KBM-7 (cell line): ENCODE measurements at regions not wholly inside any gene's neighbourhood (a gene's known extent, or its start where the extent isn't known, plus 50 kb on each side); places are given as distances from the start of the nearest gene placed in this dataset.
A peak's percentile ranks its signal among the peaks of the same experiment; 100 is the strongest.
"Not testable (repeated sequence)": the region's sequence is repeated elsewhere in the genome, so short reads cannot be mapped to it uniquely, and the experiment has no call there.

Source experiments
- DNase-seq: peaks from one replicate; pipeline ENCODE4 v3.0.0-alpha.2; 2015
- in situ Hi-C: fragments of 300-500 bp; cut with MboI; formaldehyde crosslinking; loops from 2 replicates; pipeline ENCODE4 v1.14.3; 2020; ENCODE audit warnings: low sequenced_read_pairs, low pct_unique_long_range_greater_than_20kb, mixed read lengths

DNA sequence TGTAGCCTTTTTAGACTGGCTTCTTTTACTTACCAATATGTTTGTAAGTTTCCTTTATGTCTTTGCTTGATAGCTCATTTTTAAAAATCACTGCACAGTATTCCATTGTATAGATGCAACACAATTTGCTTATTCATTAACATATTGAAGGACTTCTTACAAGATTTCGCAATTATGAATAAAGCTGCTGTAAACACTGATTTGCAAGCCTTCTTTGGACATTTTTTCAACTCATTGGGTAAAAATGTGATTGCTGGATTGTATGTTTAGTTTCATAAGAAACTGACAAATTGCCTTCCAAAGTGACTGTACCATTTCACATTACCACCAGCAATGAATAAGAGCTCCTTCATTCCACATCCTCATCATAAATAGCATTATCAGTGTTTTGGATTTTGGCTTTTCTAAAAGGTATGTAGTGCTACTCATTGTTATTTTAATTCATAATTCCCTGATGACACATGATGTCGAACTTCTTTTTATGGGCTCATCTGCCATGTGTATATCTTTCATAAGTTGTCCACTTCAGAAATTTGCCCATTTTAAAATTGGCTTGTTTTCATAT, 80.7 kb downstream of the TFAP2B start:
- in situ Hi-C loops, result no loop called here
- DNase-seq, result no peak

DNA sequence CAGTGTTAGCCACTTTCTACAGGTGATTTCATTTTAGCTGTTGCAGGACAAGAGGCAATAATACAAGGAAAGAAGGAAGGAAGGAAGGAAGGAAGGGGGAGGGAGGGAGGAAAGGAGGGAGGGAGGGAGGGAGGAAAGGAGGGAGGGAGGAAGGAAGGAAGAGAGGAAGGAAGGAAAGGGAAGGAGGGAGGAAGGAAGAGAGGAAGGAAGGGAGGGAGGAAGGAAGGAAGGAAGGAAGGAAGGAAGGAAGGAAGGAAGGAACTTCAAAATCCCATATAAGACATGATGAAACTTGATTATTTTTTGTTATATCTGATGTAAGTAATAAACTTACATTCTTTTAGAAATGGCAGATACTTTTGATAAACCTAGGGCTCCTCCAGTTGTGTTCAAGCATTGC, 83.6 kb downstream of the TFAP2B start:
- DNase-seq, result no peak
- in situ Hi-C loops, result no loop called here

DNA sequence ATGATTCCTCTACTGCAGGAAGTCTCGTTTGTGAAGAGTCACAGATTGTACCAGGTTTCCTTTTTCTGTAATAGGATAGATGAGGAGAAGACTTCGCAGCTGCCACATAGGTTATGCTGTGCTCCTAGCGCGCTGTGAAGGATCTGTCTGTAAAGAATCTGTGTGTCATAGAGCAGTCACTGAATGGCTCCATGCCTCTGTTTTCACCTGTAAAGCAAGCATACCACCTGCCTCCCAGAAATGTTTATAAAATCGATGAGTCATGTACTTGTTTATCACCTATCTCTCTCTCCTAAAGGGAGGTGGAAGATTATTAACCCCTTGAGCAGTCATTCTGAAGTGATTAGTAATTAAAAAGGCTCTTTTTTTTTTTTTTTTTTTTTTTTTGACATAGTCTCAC, 86.6 kb downstream of the TFAP2B start:
- no peak for DNase-seq

DNA sequence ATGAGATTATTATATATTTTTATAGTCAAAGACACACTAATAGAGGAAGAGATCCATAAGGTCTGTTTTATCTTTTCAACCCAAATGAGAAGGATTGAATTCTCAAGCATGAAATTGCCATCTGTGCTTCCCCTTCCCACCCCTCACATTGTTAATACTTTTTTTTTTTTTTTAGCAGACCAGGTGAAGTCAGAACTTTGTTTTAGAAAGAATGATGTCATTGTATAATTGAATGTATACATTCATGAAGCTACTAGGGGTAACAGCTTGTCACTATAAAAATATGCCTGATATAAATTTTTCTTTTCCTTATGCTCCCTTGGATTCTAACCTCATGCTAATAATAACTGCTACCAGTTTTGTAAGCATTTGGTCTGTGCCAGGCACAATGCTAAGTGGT, 88.9 kb downstream of the TFAP2B start:
- no peak for DNase-seq
- in situ Hi-C loops, result no loop called here

More for the DNA sequence above, 86.6 kb downstream of the TFAP2B start:
- in situ Hi-C loops, result no loop called here

DNA sequence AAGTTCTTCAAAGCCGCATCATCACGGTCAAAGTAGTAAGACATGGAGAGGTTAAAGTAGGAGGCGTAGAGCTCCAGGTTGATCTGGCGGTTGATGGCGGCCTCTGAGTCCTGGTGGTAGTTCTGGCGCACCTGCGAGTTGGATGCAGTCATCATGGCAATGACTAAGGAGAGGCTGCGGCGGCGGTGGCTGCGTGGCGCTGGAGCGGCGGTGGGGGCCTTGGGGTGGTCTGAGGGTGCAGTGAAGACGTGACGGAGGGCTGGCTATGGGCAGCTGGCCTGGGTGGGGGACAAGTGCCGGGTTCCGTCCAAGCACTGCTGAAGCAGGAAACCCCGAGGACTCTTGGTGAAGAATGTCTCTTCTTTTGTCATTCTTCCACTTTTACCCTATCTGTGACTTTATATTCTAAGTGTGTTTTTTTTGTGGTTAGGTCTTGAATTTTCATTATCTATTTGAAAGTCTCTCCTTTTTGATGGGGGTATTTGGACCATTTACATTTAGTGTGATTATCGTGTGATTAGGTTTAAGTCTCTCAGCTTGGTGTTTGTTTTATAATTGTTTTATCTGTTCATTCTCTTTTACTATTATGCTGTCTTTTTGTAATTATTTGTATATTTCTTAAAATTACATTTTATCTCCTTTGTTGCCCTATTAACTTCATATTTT, 94.6 kb downstream of the TFAP2B start:
- in situ Hi-C loops, result no loop called here
- no peak for DNase-seq

DNA sequence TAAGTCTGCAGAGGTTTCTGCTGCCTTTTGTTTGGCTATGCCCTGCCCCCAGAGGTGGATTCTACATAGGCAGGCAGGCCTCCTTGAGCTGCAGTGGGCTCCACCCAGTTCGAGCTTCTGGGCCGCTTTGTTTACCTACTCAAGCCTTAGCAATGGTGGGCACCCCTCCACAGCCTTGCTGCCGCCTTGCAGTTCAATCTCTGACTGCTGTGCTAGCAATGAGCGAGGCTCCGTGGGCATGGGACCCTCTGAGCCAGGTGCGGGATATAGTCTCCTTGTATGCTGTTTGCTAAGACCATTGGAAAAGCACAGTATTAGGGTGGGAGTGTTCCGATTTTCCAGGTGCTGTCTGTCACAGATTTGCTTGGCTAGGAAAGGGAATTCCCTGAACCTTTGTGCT, 102.7 kb downstream of the TFAP2B start:
- in situ Hi-C loops, DNase-seq: not testable (repeated sequence)

DNA sequence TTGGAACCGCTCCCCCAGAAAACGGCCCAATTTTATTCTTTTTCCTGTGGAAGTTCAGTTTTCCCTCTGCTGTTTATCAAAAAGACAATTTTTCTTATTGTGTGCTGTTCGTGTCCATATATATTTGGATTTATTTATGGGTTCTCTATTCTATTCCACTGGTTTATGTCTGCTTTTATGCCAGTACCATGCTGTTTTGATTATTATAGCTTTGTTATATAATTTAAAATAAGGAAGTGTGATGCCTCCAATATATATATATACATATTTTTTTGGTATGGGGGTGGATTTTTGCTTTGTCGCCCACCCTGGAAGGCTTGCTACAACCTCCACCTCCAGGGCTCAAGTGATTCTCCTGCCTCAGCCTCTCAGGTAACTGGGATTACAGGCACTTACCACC, 103.3 kb downstream of the TFAP2B start:
- in situ Hi-C loops, result no loop called here
- DNase-seq, result no peak

DNA sequence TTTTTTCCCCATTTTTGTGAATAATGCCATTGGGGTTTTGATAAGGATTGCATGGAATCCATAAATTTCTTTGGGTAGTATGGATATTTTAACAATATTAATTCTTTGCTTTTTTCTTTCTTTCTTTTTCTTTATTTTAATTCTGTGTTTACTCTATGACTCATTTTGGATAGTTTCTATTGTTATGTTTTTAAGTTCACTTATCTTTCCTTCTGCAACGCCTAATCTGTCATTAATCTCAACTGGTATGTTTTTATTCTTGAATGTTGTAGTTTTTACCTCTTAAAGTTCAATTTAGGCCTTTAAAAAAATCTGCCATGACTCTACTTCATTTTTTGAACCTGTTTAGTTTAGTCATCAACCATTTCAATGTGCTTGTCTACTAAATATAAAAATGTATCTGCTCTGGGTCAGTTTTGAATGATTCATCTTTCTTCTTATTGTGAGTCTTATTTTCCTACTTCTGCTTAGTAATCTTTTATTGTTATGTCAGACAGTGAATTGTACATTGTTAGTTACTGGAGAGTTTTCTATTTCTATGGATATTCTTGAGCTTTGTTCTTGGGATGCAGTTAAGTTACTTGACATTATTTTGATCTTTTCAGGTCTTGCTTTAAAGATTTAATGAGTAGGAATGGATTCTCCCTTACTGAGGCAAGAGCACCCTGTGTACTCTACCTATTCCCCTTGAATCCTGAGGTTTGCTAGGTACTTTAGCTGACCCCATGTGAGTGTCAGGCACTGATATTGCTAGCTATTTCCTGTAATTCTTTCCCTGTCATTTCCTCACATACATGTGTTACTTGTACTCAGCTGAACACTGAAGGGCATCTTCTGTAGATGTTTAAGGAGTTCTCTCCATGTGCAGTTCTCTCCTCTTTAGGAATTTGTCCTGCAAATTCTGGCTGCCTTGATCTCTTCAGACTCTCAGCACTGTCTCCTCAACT, 104.2 kb downstream of the TFAP2B start:
- in situ Hi-C loops, result no loop called here
- DNase-seq, result no peak

DNA sequence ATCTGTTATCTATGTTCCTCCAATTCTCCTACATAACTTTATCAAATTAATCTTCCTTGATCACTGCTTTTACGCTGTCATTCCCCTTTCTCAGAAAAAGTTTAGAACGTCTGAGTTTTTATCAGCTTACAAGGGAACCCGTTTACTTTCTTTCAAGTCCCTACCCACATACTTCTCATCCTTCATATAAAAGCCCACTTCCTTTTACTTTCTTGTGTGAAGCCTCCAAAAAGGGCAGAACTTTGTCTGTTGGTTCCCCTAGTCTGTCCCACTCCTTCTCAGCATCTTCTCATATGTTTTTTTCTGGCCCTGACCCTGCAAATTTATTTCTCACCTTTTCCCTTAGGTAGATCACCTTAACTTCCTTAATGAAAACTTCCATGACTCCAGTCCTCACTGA, 106.1 kb downstream of the TFAP2B start:
- in situ Hi-C loops, result no loop called here
- no peak for DNase-seq

DNA sequence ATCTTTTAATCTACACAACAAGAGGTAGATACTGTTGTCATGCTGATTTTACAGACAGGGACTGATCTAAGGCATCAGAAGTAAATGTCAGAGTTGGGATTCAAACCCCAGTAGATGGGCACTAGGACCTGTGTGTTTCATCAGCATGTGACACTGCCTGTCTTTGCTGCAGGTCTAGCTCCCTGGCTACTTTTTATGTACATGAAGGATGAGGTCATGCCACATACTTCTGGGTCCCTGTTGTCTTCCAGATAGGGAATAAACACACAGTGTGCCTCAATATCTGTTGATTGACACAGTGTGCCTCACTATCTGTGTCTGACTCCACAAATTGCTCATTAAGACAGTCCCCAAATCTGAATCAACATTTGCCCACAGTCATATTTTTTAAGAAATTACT, 106.9 kb downstream of the TFAP2B start:
- DNase-seq, result no peak
- in situ Hi-C loops, result no loop called here

DNA sequence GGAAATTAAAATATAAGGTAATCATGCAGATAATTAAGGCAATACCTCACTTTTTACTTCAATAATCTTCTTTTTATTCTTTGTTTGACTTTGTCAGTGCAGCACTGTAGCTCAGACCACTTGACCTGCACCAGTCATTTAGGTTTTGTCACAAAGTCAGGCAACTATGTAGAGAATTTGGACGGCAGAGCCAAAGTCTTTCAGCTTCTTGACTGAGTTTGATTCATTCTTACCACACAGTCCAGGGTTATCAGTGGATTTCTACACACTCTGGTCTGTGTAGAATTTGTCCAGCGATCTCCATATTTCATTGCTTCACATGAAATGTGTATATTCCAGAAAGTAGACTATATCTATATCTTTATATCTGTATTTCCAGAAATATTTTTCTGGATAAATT, 107.3 kb downstream of the TFAP2B start:
- no peak for DNase-seq
- in situ Hi-C loops, result no loop called here

DNA sequence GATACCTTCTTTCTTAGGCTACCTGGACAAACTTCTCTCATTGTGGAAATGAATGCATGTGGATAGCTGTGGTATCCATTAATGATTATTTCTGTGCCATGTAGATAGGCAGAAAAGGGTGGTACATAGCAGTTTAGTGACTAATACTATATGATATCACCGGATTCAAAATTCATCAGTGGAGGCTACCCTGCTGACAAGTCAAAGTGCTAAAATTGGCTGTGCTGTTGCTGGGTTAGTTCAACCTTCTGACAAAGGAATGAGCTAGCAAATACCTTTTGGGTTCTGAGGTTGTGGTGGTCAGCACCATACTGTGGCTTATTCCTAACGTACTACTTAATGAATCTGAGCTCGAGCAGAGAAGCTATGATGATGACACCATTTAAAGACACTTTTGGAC, 109.1 kb downstream of the TFAP2B start:
- no peak for DNase-seq
- in situ Hi-C loops, result no loop called here

DNA sequence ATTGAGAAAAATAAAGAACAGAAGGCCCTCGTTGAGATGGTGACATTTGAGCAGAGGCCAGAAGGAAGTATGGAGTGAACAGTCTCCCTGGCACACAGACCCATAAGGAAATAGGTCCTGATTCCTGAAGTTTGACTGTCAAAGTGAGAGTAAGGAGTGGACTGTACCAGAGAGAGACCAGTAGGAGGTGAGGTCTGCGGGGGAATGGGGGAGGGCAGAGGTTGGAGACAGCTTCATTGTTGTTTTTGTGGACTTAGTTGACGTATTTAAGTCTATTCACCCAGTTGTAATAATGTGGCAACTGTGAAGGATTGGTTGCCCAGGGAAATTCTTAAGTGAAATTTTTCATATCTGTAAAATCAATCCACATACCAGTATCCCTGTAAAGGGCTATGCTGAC, 110.7 kb downstream of the TFAP2B start:
- no peak for DNase-seq
- in situ Hi-C loops, result no loop called here

DNA sequence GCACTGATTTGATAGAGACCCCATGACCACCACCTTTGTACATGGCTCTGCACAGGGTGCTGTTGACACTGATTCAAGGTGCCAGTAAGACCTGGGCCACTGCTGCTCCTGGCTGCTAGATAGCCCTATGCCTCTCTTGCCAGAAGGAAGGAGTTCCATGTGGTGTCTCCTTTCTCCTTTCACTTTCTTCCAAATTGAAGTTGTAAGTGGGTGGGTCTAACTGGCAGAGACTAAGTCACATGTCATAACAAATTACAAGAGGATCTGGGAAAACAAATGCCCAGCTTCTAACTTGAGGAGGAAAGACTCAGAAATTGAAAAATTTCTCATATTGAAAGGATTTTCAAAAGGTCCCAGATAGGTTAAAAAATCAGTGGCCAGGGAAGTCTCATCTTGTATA, 116.8 kb downstream of the TFAP2B start:
- DNase-seq, result no peak
- in situ Hi-C loops, result no loop called here

DNA sequence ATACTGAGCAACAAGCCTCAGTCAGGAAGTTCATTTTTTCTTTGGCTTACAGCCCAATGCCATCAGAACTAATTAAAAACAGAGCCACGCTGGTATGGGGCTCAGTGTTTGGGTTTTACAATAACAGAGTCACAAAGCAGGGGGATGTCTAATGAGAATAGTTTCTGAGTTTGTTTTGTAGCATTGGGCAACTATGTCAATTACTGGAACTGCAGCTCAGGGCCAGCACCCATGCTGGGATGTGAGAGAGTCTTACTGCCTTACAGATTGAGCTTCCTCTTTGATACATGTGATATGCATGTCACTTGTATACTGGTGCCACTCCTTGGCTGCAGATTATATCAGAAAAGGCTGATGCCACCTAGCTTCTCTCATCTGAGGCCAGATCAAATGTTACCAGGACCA, 117.6 kb downstream of the TFAP2B start:
- in situ Hi-C loops, result no loop called here
- peak; percentile 25 for DNase-seq

DNA sequence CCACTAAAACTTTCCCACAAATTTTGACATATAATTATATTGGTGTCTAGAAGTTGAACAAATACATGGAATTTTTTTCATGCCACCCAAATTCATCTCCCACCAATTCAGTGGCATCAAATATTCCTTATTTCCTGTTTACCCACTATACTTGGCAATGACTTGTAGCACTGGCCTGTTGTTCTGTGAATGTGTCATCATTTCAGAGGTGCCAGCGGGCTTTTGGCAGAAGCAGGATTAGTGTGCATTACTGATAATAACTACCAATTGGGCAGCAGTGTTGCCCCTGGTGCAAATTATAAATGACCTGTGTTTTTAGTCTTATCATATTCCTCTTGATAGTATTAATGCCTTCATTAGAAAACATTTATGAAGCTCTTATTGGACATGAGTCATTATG, 121.3 kb downstream of the TFAP2B start:
- in situ Hi-C loops, result no loop called here
- DNase-seq, result no peak

DNA sequence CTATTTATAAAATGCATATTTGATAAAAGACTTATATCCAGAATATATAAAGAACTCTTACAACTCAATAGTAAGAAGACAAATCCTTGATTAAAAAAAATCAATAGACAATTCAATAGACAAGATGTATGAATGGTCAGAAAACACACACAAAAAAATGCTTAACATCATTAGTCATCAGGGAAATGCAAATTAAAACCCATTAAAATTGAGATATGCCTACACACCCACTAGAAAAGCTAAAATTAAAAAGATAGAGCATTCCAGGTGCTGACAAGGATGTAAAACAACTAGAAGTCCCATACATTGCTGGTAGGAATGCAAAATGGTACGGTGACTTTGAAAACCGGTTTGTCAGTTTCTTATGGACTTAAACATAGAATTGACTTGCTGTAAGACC, 127.1 kb downstream of the TFAP2B start:
- no peak for DNase-seq
- in situ Hi-C loops, result no loop called here

DNA sequence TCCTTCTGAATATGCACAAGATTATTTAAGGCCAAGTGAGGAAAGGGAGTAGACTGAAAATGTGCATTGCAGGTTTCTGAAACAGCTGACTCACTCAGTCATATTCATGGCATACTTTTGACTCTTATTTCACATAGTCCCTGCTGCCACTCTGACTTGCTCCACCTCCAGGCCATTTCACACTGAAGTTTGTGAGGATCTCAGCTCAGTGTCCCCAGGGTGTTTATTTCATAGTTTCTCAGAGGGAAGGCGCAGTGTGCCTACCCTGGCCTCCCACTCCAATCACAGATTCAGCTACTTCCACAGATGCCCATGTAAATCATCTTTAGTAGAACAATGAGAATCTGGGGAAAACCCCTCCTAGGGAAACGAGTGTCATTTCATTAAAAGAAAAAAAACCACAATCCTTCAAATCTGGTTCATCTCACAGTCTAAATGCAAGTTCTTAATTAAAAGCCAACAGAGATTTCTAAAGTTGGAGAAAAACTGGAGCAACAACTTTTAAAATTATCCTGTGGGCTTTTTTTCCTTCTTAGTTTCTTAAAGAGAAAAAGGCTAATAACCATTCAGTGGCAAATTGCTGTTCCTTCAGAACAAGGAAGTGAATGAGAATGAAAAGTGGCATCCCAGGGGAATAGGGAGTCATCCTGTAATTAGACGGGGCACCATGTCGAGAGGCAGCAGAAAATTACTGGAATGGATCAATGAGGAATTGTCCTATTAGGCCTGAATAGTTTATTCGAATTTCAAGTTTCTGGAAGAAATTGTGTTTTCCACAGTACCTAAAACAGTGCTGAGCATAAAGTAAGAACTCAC, 133.6 kb downstream of the TFAP2B start:
- no peak for DNase-seq
- in situ Hi-C loops, result no loop called here

DNA sequence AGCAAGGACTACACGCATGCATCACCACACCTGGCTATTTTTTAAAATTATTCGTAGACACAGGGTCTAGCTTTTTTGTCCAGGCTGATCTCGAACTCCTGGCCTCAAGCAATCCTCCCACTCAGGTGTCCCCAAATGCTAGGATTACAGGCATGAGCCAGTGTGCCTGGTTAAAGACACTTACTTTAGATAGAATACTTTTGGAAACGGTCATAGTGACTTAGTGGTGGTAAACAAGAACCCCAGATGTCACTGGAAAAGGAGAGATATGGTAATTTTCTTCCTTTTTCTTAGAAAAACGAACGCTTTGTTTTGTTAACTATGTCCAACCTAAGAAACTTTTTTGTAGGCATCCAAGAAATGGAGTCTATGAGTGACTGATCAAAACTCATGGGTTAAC, 137.3 kb downstream of the TFAP2B start:
- in situ Hi-C loops, result no loop called here
- no peak for DNase-seq
